HG02798 (cell line): ENCODE measurements at regions not wholly inside any gene's neighbourhood (a gene's known extent, or its start where the extent isn't known, plus 50 kb on each side); places are given as distances from the start of the nearest gene placed in this dataset.
"Not testable (repeated sequence)": the region's sequence is repeated elsewhere in the genome, so short reads cannot be mapped to it uniquely, and the experiment has no call there.

Experiments
- ATAC-seq: cut with Tn5 transposase; IDR thresholded peaks from one replicate; pipeline ENCODE4 v1.9.1; 2021; ENCODE audit warnings: mild to moderate bottlenecking; ENCODE audit not compliant: unreplicated experiment, poor library complexity

GRCh38 chr5:21615195-21615765 lies 1237.9 kb downstream of the CDH12 start:
- ATAC-seq, result no peak

DNA sequence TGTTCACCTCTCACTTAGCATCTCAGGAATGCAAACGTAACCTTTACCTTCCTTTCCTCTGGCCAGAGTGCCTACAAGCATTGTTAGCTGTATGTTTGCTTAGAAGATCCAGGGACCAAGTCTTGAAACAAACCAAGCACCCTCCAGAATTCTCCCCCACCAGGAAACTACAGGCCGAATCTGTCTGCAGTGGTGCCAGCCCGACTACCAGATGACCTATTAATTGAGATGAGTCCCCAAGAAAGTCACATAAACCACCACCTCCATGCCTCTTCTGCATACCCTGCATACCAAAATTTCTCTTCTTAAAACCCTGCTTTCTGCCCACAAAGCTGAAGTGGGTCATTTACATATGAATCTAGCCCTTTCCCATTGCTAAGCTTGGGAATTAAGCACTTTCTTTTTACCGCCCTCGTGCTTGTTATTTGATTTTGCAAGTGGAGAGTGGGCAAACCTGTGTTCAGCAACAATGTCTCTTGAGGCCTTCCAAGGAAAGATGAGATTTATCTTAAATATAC lies 1239.1 kb downstream of the CDH12 start:
- ATAC-seq, result no peak

DNA sequence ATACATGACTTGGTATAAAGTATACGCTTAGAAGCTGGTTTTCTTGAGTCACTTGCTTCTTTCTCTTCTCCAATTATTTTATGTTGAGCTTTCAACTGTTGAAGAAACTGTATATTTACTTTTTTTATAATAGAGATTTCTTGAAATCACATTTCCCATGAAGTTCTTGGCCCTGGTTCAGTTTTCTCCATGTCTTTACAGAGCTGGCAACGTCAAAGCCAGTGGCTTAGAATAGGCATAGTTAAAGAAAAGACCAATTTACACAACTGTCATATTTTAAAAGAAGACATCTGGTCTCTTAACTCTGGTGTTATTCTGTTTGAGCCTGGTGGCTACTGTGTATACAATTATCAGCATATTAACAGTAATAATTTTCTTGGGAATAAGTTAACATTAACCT lies 1249.3 kb downstream of the CDH12 start:
- ATAC-seq, result no peak

GRCh38 chr5:21594566-21594965 lies 1258.6 kb downstream of the CDH12 start:
- ATAC-seq, result no peak

DNA sequence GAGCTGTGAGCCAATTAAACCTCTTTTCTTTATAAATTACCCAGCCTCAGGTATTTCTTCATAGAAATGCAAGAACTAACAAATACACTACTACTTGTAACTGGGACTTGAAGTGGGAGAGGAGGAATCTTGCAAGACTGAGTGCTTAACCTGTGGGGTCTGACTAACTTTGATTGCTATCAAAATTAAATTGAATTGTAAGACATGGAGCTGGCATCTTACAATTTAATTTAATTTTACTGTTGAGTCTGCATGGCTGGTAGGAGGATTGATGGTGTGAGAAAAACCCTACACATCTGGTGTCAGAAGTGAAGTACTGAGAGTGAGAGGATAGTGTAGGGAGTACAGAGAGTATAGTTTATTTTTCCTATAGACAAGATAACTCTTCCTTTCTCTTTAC lies 1259.9 kb downstream of the CDH12 start:
- no peak for ATAC-seq

- ATAC-seq, result no peak
Observed at GRCh38 chr5:21581508-21581907, 1271.6 kb downstream of the CDH12 start.

DNA sequence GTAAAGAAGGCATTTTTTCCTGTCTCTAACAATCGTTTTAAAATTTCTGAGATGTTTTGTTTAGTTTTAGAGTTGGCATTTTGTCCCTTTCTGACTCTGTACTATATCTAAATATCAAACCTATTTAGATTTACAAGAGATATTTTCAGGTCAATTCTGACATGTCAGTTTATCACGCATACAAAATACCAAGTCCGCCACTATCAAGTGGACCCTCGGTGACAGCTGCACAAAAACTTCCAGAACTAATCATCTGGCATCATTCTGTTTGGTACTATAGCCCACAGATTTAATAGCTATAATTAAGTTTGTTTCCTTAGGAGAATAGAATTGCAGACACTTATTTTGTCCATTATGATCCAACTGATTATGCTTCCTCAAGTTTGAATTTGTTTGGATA lies 1278.2 kb downstream of the CDH12 start:
- ATAC-seq, result no peak

- no peak for ATAC-seq
Observed at GRCh38 chr5:21574438-21574837, 1278.7 kb downstream of the CDH12 start.

DNA sequence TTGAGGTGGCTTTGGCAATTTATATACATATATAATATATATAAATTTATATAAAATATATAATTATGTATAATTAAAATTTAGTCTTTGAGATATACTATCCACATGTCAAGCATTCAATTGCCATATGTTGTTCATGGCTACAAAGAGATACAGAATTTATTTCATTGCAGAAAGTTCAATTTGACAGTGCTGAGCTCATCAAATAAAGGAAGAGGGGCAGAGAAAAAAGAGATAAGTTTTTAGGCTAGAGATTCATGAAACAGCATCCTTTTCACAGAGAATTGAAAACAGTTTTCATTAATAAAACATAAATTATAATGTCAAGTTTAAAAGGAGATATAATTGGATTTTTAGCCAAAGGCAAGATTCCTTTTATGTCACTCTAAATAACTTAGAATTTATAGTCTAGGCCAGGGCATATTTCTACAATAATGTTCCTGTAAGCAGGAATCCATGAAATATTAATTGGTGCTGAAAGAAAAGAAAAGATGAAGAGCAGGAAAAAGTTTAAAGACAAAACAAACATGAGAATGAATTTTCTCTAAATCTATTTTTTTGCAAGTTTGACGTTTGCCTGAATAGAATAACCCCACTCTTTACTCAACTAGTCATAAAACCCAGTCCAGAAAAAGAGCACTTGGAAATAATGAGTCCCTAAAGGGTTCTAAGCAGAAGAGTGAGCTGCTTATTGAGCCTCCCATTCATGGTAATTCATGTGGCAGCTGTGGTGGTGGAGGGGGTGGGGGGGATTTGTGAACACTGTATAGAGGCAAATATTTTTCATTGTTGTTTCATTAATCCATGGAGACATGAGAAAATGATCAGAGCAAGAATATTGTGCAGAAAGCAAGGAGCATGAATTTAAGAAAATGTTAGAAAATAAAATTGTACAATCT lies 1279.5 kb downstream of the CDH12 start:
- no peak for ATAC-seq

- ATAC-seq, result not testable (repeated sequence)
Observed at GRCh38 chr5:21571196-21571595, 1281.9 kb downstream of the CDH12 start.

DNA sequence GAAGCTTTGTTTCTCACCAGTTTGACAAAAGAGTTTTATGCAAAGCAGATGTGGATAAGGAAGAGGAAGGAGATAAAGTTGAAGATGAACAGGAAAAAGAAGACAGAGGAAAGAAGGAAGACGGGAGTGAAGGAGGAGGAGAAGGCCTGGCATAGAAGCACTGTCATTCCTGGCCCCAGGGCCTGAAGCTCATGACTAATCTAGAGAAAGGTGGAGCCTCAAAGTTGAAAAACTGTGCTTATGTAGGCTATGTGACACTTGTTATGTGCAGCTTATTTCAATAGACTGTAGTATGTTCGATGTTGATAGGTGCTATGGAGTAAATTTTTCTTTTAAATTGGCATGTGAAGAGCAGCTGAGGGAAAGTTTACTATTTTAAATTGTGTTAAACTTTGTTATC lies 1294.0 kb downstream of the CDH12 start:
- not testable (repeated sequence) for ATAC-seq

GRCh38 chr5:21552263-21552662 lies 1300.9 kb downstream of the CDH12 start:
- ATAC-seq, result not testable (repeated sequence)

DNA sequence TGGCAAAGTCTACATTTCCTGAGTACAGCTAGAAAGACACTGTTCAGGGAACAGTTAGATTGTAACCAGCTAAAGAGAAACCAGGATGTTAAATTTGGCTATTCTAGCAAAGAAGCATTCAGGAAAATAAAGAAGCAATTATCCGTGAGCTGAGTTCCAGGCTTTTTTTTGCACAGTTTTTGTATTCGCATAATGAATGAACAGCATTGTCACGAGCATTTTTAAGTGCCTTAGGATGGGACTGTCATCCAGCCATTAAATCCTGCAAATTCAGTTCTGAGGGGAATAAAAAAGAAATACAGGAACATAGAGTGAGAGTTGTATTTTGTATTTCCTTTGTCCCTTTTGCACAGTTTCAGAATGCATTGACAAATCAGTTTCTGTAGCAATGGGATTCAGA lies 1302.2 kb downstream of the CDH12 start:
- ATAC-seq, result not testable (repeated sequence)

DNA sequence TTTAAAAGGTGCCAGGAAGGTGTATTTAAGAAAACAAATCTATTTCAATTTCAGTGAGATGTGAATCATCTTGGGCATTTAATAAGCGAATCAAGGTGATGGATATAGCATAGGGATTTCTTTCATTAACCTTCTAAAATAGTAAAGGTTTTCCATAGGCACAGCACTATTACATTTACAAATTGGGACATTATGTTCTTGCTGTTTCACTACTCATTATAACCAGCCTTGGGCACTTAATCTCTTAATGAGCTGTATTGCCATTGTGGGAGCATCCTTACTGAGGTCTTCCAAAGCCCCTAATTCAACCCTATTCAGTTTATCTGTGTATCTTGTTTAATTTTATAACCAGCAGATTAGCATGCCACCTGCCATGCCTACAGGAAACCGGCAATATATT lies 1305.5 kb downstream of the CDH12 start:
- not testable (repeated sequence) for ATAC-seq

DNA sequence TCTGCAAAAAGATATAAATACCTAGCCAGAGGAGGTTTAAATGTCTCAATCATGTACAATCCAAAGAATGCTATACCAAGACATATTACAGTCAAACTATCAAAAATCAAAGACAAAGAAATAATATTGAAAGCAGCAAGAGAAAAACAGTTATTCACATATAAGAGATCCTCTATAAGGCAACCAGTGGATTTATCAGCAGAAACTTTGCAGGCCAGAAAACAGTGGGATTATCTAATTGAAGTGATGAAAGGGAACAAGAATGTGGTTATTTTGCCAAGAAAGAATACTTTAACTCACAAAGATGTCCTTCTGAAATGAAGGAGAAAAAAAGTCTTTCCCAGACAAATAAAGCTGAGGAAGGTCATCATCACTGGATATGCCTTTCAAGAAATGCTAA lies 1318.0 kb downstream of the CDH12 start:
- ATAC-seq, result not testable (repeated sequence)

DNA sequence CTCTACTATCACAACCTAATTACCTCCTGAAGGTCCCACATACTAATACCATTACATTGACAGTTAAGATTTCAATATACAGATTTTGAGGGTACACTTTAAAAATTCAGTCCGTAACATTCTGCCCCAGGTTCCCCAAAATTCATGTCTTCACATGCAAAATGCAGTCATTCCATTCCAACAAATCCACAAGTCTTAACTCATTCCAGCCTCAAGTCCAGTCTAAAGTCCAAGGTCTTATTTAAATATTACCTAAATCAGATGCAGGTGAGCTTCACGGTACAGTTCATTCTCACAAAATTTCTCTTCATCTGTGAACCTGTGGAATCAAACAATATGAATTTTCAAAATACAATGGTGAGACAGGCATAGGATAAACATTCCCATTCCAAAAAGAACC lies 1332.0 kb downstream of the CDH12 start:
- not testable (repeated sequence) for ATAC-seq

DNA sequence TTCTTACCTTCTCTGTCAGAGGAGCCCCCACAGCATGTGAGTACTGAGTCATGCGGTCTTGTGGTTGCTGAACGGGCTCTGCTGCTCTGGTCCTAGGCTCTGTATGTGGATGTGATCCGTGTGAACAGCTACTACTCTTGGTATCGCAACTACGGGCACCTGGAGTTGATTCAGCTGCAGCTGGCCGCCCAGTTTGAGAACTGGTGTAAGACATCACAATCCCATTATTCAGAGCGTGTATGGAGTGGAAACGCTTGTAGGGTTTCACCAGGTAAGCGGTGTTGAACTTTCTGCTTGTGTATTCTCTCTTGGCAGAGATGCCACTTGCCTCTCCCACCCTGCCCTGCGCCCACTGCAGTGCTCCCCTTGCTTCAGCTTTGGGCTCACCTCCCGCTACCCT lies 1356.2 kb downstream of the CDH12 start:
- ATAC-seq, result not testable (repeated sequence)

DNA sequence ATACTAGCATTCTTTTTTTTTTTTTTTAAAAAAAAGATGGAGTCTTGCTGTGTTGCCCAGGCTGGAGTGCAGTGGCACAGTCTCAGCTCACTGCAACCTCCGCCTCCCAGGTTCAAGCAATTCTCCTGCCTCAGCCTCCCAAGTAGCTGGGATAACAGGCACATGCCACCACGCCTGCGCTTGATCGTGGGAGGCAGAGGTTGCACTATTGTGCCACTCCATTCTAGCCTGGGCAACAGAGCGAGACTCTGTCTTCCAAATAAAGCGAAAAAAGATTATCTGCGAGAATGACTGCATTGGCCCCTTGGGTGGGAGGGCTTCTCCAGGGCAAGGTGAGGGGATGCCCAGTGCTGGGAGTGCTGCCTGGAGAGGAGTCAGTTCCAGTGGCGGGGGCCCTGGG lies 1357.1 kb downstream of the CDH12 start:
- ATAC-seq, result not testable (repeated sequence)

DNA sequence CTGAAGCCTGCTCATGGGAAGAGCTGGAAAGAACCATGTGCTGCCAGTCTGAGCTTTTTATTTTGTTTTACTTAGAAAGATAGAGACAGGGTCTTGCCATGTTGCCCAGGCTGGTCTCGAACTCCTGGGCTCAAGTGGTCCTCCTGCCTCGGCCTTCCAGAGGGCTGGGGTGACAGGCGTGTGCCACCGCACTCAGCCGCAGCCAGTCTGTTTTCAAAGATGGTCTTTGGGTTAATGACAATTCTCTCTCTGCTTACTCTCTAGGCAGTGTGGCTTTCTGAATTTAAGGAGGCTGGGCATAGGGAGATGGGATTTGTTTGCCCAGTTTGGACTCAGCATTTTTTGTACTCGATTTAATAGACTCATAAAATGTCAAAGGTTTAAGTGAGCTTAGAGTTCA lies 1357.9 kb downstream of the CDH12 start:
- not testable (repeated sequence) for ATAC-seq

DNA sequence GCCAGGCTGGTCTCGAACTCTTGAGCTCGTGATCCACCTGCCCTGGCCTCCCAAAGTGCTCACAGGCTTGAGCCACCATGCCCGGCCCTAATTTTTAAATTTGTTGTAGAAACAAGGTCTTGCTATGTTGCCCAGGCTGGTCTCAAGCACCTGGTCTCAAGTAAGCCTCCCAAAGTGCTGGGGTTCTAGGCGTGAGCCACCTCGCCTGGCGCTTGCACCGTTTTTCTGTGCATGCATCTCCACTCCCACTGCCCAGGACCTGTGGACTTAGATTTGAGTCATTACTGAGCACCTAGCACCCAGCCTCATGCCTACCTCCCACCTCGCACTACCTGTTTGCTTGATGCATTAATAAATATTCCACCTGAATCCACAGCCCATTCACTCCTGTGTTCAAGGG lies 1359.1 kb downstream of the CDH12 start:
- ATAC-seq, result not testable (repeated sequence)

GRCh38 chr5:21491182-21491581 lies 1362.0 kb downstream of the CDH12 start:
- ATAC-seq, result not testable (repeated sequence)
